ENCODE measurements at regions not wholly inside any gene's neighbourhood (a gene's known extent, or its start where the extent isn't known, plus 50 kb on each side); places are given as distances from the start of the nearest gene placed in this dataset.

- Histone ChIP-seq H3F3A (ENCODE audit: insufficient read depth, low read length, poor library complexity, severe bottlenecking) (no peaks in the 10 kb centered on the region), H3K4me3 (ENCODE audit: low read length) (no peak overlapping the region), H3K27me3 (ENCODE audit: insufficient read depth, low read depth, low read length) (no peaks in the 10 kb centered on the region), H3K9me3 (ENCODE audit: low read length) (no peaks in the 10 kb centered on the region), H4K20me1 (ENCODE audit: insufficient read depth) (no peaks in the 10 kb centered on the region), H3K9ac (ENCODE audit: low read length) (no peak overlapping the region), H3K36me3 (ENCODE audit: insufficient read depth, low read length) (peaks cover 4% of the 10 kb centered on the region), H3K27ac (ENCODE audit: low read length) (no peak overlapping the region), H3K79me2 (replicated peaks; ENCODE audit: insufficient read depth, low read length) (no peaks in the 10 kb centered on the region), H2AFZ (ENCODE audit: low read depth, low read length) (no peak overlapping the region), H3K9me2 (ENCODE audit: insufficient read depth, low read length) (no peaks in the 10 kb centered on the region), H3K4me2 (ENCODE audit: low read length) (no peak overlapping the region)
- TF ChIP-seq EP300 (conservative IDR thresholded peaks at IDR 0.05; ENCODE audit: poor library complexity, severe bottlenecking) (peak; percentile 53), POLR2AphosphoS5 (IDR thresholded peaks at IDR 0.05) (peak; percentile 60), RAD21 (conservative IDR thresholded peaks at IDR 0.05) (no peak)
Measured at GRCh38 chr13:73717632-73718031, 416.6 kb downstream of the KLF12 start.

- no peak overlapping the region for H3K4me2 ChIP-seq (ENCODE audit: low read length)
- no peak overlapping the region for H3K9ac ChIP-seq (ENCODE audit: low read length)
- no peak overlapping the region for H3K4me3 ChIP-seq (ENCODE audit: low read length)
- no peaks in the 10 kb centered on the region for H3F3A ChIP-seq (ENCODE audit: insufficient read depth, low read length, poor library complexity, severe bottlenecking)
- H3K27me3 ChIP-seq (ENCODE audit: insufficient read depth, low read depth, low read length): no peaks in the 10 kb centered on the region
- no peaks in the 10 kb centered on the region for H3K9me3 ChIP-seq (ENCODE audit: low read length)
- H2AFZ ChIP-seq (ENCODE audit: low read depth, low read length): no peak overlapping the region
- TF ChIP-seq MXI1 (conservative IDR thresholded peaks at IDR 0.05; ENCODE audit: poor library complexity, severe bottlenecking) (no peak), EZH2 (IDR thresholded peaks at IDR 0.05; ENCODE audit: borderline replicate concordance, insufficient read depth, low read length, poor library complexity, severe bottlenecking) (no peak), RAD21 (conservative IDR thresholded peaks at IDR 0.05) (no peak), POLR2AphosphoS5 (IDR thresholded peaks at IDR 0.05) (no peak), CTCF (IDR thresholded peaks at IDR 0.05; ENCODE audit: poor library complexity, severe bottlenecking) (no peak), SMC3 (conservative IDR thresholded peaks at IDR 0.05; ENCODE audit: poor library complexity) (no peak), TAF1 (IDR thresholded peaks at IDR 0.05; ENCODE audit: low read depth) (no peak), REST (IDR thresholded peaks at IDR 0.05; ENCODE audit: borderline replicate concordance) (no peak), EP300 (conservative IDR thresholded peaks at IDR 0.05; ENCODE audit: poor library complexity, severe bottlenecking) (no peak)
- no peaks in the 10 kb centered on the region for H3K79me2 ChIP-seq (replicated peaks; ENCODE audit: insufficient read depth, low read length)
- peaks cover 4% of the 10 kb centered on the region for H3K36me3 ChIP-seq (ENCODE audit: insufficient read depth, low read length)
- H4K20me1 ChIP-seq (ENCODE audit: insufficient read depth): no peaks in the 10 kb centered on the region
- no peaks in the 10 kb centered on the region for H3K9me2 ChIP-seq (ENCODE audit: insufficient read depth, low read length)
- no peak overlapping the region for H3K27ac ChIP-seq (ENCODE audit: low read length)
Measured at GRCh38 chr13:73715911-73716510, 418.2 kb downstream of the KLF12 start.

Data from neural cell (in vitro differentiated cells).